GM19023 (cell line): ENCODE measurements at regions not wholly inside any gene's neighbourhood (a gene's known extent, or its start where the extent isn't known, plus 50 kb on each side); places are given as distances from the start of the nearest gene placed in this dataset.

Experiments
- ATAC-seq: cut with Tn5 transposase; IDR thresholded peaks from one replicate; pipeline ENCODE4 v1.9.1; 2021; ENCODE audit warnings: mild to moderate bottlenecking, moderate library complexity; ENCODE audit not compliant: unreplicated experiment

DNA sequence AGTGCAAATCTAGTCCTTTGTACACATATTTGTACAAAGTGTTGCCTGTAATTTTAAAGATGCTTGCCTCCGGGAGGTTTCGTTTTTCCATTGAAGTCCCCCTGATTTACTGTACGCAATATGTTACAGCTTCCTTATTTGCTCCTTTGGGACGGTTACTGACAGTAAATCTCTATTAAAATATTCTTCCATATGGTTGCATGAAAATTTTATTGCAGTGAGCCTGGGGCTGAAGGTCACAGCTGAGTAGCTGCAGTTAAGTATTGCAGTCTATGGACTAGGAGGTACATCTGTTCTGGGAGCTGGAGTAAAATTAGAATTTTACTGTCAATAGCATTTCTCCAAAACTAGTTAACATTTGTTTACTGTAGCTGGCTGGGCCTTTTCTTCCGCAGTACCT is 119.2 kb downstream of the ETAA1 start:
- ATAC-seq = no peak

DNA sequence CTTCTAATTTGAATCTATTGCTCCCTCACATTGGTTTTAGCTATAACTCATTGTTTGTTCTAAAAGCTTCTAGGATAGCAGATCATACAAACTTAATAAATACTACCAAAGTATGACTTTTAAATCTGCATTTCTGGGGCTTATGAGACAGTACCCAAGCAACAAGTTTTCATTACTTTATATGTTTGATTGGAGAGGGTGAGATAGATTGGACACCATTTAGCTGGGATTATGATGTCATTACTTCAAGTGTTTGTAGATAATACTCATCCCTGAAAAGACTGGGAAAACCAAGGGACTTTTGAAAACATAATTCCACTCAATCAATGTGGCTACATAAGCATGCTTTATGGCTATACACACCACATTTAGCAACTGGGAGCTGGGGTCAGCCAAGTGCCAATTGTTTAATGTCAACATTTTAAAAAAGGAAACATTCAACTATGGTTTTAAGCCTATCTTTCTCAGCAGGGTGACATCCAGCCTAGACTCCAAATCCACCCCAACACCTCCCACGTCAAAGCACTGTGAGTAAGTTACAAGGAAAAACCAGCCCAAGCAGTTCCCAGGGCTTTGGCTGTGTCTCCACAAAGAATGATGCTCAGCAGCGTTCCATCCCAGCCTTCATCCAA is 119.9 kb downstream of the ETAA1 start:
- no peak for ATAC-seq

DNA sequence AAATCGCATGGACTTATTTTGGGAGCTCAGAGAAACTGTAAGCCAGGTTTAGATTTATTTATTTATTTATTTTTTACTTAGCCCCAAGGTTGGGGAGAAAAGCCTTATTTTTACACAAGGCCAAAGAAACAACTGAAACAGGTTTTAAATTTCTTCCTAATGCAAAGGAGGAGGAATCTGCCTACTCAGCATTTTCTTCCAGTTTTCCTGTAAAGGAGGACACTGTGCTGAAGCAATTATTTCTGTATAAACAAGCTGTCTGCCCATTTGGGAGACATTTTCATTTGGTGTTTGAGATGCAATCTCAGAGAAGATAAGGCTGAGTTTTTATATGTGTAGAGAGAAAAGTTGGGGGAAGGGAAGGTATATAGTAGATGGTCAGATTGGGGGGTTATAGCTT is 125.0 kb downstream of the ETAA1 start:
- no peak for ATAC-seq

DNA sequence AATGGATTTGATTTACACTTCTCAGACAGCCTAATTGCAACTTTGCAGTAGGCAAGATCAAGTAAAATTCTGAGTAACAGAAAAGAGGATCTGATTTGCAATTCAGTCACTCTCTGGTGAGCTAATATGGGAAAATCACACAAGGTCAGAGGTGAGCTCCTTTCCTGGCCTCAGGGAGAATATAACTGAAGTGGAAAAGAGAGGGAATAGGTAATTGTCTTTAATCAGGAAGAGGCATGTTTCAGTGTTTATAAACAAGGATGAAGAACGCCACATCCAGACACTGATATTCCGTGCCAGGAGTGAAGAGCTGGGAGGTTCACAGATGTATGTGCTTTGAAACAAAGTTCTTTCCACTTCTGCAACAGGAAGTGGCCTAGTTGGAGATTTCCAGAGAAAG is 127.1 kb downstream of the ETAA1 start:
- ATAC-seq = no peak

- ATAC-seq = no peak
Measured at GRCh38 chr2:67524777-67525176, 127.6 kb downstream of the ETAA1 start.

GRCh38 chr2:67526283-67526682 is 129.2 kb downstream of the ETAA1 start:
- no peak for ATAC-seq

DNA sequence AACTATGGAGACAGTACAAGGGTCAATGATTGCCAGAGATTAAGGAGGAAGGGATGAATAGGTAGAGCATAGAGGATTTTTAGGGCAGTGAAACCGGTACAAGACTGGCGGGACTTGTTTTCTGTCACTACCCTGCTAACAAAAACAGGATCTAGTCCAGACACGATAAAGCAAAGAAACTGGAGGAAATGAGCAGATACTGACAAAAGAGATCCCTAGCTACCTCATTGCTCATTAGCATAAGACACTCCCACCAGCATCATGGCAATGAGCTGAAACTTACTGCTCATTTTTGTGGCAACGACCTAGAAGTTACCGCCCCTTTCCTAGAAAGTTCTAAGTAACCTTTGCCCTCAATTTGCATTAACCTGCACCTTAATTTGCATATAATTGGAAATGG is 131.2 kb downstream of the ETAA1 start:
- ATAC-seq = no peak

DNA sequence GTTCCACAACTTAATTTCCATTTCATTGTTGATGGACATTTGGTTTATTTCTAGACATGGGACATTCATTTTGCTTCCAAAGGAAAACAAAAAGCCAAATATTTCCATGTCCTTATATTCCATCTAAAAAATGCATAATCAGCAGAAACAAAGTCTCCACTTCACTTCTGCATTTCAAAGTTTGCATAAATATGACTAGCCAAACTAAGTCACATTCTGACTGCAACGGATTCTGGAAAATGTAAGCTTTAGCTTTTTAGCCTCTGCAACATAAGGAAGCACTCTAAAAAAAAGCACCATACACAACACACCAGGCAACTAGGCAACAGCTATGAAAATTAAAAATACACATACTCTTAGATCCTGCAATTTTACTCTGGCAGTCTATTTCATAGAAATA is 135.3 kb downstream of the ETAA1 start:
- no peak for ATAC-seq

DNA sequence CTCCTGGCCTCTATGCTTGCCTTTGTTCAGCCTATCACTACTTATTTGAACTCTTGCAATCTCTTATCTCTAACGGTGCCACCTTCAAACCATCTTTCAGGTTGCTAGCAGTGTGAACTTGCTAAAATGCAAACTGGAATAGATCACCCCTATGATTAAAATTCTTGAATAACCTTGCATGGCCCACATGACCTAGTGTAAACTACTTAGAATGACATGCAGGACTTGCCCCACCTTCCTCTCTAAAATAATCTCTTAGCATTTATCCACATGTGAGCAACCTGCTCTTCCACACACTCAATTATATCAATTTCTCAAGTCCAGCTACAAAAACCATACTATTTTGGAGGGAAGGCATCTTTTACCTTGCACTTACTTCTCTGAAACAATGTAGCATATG is 137.6 kb downstream of the ETAA1 start:
- no peak for ATAC-seq

- ATAC-seq = no peak
Measured at GRCh38 chr2:67540962-67541361, 143.8 kb downstream of the ETAA1 start.

GRCh38 chr2:67544286-67544685 is 147.2 kb downstream of the ETAA1 start:
- ATAC-seq = no peak

DNA sequence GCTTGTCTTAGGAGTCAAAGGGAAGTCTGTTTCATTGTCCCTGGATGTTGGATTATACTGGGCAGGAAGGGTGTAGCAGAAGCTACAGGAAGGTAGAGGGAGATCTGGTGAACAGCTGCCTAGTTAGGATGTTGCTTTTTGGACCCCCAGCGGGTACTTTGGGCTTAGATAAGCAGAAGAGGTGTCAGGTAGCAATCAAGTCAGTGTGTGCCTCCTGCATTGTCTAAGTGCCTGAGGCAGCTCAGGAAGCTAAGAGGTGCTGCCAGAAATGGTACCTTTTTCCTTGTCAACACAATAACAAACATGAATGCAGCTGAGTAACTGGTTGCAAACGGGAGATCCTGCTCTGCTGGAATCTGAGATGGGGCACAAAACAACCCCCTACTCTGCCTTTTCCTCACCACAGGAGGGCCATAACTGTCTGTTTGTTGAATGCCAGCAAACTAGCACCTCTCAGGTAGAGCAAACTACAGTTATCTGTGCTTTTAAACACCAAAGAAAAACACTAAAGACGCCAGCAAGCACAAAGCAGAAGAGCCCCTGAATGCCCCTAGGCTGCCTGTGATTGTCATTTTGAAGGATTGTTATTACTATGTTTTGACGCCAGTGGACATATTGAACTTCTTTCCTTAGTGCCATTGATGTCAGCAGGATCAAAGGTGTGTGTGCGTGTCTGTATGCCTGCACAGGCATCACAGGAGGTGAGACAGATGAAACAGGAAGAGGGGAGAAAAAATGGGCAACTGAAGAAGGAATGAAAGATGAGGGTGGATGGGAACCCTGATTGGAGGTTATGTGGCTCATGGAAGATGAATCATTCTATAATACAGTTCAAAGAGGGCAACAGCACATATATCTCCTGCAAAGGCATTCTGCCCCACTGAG is 151.4 kb downstream of the ETAA1 start:
- ATAC-seq = no peak

DNA sequence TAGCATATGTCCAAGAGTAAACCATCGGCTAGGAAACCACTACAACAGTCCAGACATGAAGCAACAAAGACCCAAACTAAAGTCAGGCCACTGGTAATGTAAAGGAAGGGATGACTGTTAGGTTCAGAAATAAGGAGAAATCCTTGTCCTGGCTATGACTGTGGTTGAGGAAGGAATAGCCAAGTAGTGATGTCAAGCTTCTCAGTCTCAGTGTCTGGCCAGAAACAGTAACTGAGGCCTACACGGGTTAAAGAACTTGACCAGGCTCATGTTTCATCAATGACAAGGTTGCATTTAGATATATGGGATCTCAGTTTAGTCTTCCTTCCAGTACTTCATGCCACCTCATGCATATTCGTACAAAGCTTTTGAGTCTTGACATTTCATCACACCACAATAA is 162.0 kb downstream of the ETAA1 start:
- no peak for ATAC-seq

GRCh38 chr2:67560771-67561456 is 163.8 kb downstream of the ETAA1 start:
- no peak for ATAC-seq

DNA sequence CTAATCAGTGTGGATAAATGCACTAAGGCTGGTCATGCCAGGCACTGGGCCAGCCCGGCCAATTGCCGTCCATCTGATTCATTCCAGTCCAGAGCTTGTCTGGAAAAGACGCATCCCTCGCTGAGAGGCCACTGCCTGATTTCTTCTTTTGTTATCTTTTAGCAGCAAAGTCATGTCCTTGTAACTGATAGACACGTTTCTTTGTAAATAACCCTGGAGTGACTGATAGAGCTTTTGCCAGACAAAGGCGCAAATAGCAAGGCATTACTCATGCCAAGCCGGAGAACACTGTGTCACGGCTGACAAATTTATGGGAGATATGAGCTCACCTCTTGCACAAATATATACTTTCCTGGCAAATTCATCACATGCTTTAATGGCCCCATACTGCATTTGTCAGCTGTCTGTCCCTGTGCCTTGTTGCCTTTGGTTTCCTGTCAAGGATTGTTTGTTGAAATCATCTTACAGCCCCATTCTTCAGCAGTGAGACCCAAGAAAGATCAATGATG is 164.4 kb downstream of the ETAA1 start:
- no peak for ATAC-seq

- ATAC-seq = no peak
Measured at GRCh38 chr2:67564076-67564475, 166.9 kb downstream of the ETAA1 start.

- no peak for ATAC-seq
Measured at GRCh38 chr2:67564626-67565025, 167.5 kb downstream of the ETAA1 start.

DNA sequence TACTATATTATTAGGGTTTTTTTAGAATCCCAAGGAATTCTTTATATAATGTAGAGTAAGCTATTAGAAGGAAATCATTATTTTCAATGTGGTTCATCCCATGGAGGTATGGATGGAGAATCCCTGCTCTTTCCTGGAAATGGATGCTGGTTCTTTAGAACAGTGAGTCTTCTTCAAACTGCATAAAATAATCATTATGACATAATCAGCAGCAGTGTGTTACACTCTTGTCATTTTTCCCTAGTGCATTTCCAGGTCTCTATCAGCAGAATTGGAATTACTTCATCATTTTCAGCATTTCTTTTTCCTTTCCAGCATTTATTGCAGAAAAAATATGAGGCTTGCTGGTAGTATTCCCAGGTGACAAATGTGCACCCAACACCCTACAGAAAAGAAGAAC is 168.1 kb downstream of the ETAA1 start:
- no peak for ATAC-seq

- ATAC-seq = no peak
Measured at GRCh38 chr2:67565761-67566160, 168.6 kb downstream of the ETAA1 start.

GRCh38 chr2:67566285-67566684 is 169.2 kb downstream of the ETAA1 start:
- ATAC-seq = no peak

DNA sequence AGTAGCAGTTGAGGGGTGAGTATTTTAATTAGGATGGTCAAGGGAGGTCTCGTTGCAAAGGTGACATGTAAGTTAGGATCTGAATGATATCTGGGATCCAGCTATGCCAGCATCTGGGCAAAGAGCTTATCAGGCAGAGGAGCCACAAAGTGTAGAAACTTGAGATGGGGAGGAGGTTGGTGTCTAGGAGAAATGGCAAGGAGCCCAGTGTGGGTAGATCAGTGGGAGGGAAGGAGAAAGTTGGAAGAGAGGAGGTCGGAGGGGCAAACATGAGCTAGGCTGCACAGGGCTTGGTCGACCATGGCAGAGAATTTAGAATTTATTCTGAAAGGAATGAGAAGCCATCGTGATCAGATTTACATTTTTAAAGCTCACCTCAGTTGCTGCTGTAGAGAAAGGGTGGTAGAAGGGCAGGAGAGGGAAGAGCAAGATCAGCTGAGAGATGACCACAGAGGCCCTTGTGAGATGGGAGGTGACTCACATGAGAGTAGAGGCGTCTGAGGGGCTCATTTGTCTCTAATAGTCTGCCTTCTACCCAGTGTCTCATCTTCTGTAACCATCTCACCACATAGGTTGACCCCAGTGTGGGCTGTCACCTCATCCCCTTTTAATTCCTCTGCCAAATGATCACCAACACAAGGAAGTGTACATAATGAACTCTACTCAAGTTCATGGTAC is 170.0 kb downstream of the ETAA1 start:
- ATAC-seq = no peak
